ENCODE measurements at regions not wholly inside any gene's neighbourhood (a gene's known extent, or its start where the extent isn't known, plus 50 kb on each side); places are given as distances from the start of the nearest gene placed in this dataset.

DNA sequence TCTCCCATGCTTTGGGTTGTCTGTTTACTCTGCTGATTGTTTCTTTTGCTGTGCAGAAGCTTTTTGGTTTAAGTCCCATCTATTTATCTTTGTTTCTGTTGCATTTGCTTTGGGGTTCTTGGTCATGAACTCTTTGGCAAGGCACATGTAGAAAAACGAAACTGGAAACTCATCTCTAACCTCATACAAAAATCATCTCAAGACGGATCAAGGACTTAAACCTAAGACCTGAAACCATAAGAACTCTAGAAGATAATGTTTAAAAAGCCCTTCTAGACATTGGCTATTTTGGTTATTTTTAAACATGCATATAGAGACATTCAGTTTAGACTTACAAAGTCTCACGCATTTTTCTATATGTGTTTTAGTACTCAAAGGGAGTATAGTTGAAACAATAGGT lies 1164.3 kb upstream of the GYPC start:
- Histone ChIP-seq H3K18ac (ENCODE audit: low read depth, low read length) (no peak overlapping the region), H4K91ac (ENCODE audit: insufficient read depth, low read depth, low read length) (no peak overlapping the region), H2AK5ac (ENCODE audit: low read depth, low read length) (no peak overlapping the region), H2AFZ (replicated peaks; ENCODE audit: low read length, poor library complexity) (no peak overlapping the region), H2BK15ac (ENCODE audit: low read depth, low read length) (no peak overlapping the region), H3K4ac (ENCODE audit: low read depth, low read length) (no peak overlapping the region), H2AK9ac (replicated peaks; ENCODE audit: low read depth, low read length, poor library complexity) (no peak overlapping the region), H2BK120ac (ENCODE audit: low read depth, low read length) (no peak overlapping the region), H3K4me1 (ENCODE audit: control insufficient read depth, insufficient read depth, low read length) (no peaks in the 10 kb centered on the region), H3K9me1 (ENCODE audit: insufficient read depth, low read length) (no peaks in the 10 kb centered on the region), H3K9ac (ENCODE audit: low read depth, low read length) (no peak overlapping the region), H2BK20ac (ENCODE audit: low read depth, low read length) (no peak overlapping the region), H3K4me2 (ENCODE audit: low read depth, low read length) (no peak overlapping the region), H3K79me1 (ENCODE audit: low read depth in 1 of 2, low read length in 2 of 2) (no peaks in the 10 kb centered on the region), H3K4me3 (ENCODE audit: insufficient read depth, low read depth, low read length) (no peak overlapping the region), H4K8ac (ENCODE audit: low read depth in 2 of 2, low read length in 2 of 2) (no peak overlapping the region), H4K5ac (ENCODE audit: low read depth, low read length) (no peak overlapping the region), H3K27me3 (ENCODE audit: control insufficient read depth, insufficient read depth, low read length) (no peaks in the 10 kb centered on the region), H3K9me3 (ENCODE audit: control insufficient read depth, insufficient read depth, low read length) (no peaks in the 10 kb centered on the region), H2BK5ac (ENCODE audit: low read depth, low read length, poor library complexity, severe bottlenecking) (no peak overlapping the region), H3K27ac (ENCODE audit: insufficient read depth, low read length) (no peak overlapping the region), H3K23ac (ENCODE audit: low read depth, low read length) (no peak overlapping the region), H3K56ac (ENCODE audit: extremely low read depth, insufficient read depth, low read length) (no peak overlapping the region), H4K20me1 (ENCODE audit: insufficient read depth, low read length) (no peaks in the 10 kb centered on the region), H3K36me3 (ENCODE audit: control insufficient read depth, insufficient read depth, low read length) (no peaks in the 10 kb centered on the region), H3K14ac (replicated peaks; ENCODE audit: low read depth, low read length) (no peak overlapping the region)
- dilution Hi-C loops (cut with HindIII; ENCODE audit: low sequenced_read_pairs, unreplicated experiment): no loop called here
- TF ChIP-seq NFE2L2 (IDR thresholded peaks at IDR 0.05; ENCODE audit: low read depth, low read length) (no peak), BHLHE40 (IDR thresholded peaks at IDR 0.05; ENCODE audit: low read depth, low read length) (no peak), RAD21 (IDR thresholded peaks at IDR 0.05; ENCODE audit: low read length) (no peak), CHD1 (IDR thresholded peaks at IDR 0.05; ENCODE audit: low read depth, low read length) (no peak), MAZ (IDR thresholded peaks at IDR 0.05; ENCODE audit: borderline replicate concordance, low read depth, low read length) (no peak), FOS (IDR thresholded peaks at IDR 0.05; ENCODE audit: low read depth, low read length) (no peak), MAFK (IDR thresholded peaks at IDR 0.05; ENCODE audit: low read depth, low read length) (no peak), CTCF (conservative IDR thresholded peaks at IDR 0.05; ENCODE audit: low read depth, low read length) (no peak)
- ChIA-PET POLR2A (ENCODE audit: unreplicated experiment) (no interaction called here), CTCF (no interaction called here)
- WGBS, 2 experiments (ENCODE audit: extremely low coverage in 2 of 2, insufficient read length in 1 of 2): no CpG with 5 or more reads among the region's 3 CpGs
- in situ Hi-C loops (cut with MboI; ENCODE audit: low sequenced_read_pairs): no loop called here
- intact Hi-C loops (cut with micrococcal nuclease): no loop called here
- no TSS peak for BruUV-seq (replicated peaks)
- no peak for DNase-seq
- ATAC-seq (ENCODE audit: low read depth): no peak

Measured in IMR-90 (cell line).